ENCODE measurements at regions not wholly inside any gene's neighbourhood (a gene's known extent, or its start where the extent isn't known, plus 50 kb on each side); places are given as distances from the start of the nearest gene placed in this dataset.

GRCh38 chr16:82395212-82395611, 225.2 kb upstream of the MPHOSPH6 start:
- ATAC-seq = no peak
- no peak overlapping the region for H3K27ac Mint-ChIP-seq
- H3K4me1 Mint-ChIP-seq = no peaks in the 10 kb centered on the region
- no peaks in the 10 kb centered on the region for H3K36me3 Mint-ChIP-seq
- peaks cover 0 to 1% (median 0%) of the 10 kb centered on the region in 9 donors for H3K9me3 Mint-ChIP-seq
- no peak for DNase-seq
- POLR2A ChIA-PET = no interaction called here
- H3K4me3 Mint-ChIP-seq = no peak overlapping the region
- peaks cover 0 to 13% (median 2%) of the 10 kb centered on the region in 5 donors for H3K27me3 Mint-ChIP-seq

DNA sequence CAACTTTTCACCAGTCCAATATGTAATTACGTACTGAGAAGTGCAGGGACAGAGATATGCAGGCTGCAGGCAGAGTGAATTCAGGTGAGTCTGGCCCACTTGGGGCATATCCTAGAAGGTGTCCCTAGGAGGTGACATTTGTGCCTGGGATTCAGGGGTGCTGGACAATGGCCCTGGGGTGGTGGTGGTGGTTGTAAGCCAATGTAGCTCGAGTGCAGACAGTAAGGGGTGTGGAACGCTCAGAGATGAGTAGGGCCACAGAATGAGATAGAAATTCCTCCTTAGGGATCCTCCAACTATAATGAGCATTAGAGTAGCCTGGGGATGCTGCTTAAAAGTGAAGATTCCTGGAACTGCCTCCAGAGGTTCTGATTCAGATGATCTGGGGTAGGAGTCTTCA, 221.7 kb upstream of the MPHOSPH6 start:
- POLR2A ChIA-PET = no interaction called here
- Mint-ChIP-seq H3K4me1 (no peaks in the 10 kb centered on the region), H3K27me3 (peaks cover 0 to 10% (median 3%) of the 10 kb centered on the region in 5 donors), H3K27ac (no peak overlapping the region), H3K36me3 (no peaks in the 10 kb centered on the region), H3K9me3 (no peaks in the 10 kb centered on the region), H3K4me3 (no peak overlapping the region)
- no peak for DNase-seq
- no peak for ATAC-seq

- H3K4me1 Mint-ChIP-seq = no peaks in the 10 kb centered on the region
- no peaks in the 10 kb centered on the region for H3K36me3 Mint-ChIP-seq
- H3K27me3 Mint-ChIP-seq = peaks cover 0 to 6% (median 0%) of the 10 kb centered on the region in 5 donors
- POLR2A ChIA-PET = no interaction called here
- H3K27ac Mint-ChIP-seq = no peak overlapping the region
- H3K4me3 Mint-ChIP-seq = no peak overlapping the region
- ATAC-seq (no peak), DNase-seq (no peak)
- H3K9me3 Mint-ChIP-seq = no peaks in the 10 kb centered on the region
Measured at GRCh38 chr16:82389956-82390650, 220.1 kb upstream of the MPHOSPH6 start.

GRCh38 chr16:82386761-82387160, 216.7 kb upstream of the MPHOSPH6 start:
- POLR2A ChIA-PET = no interaction called here
- H3K4me3 Mint-ChIP-seq = no peak overlapping the region

GRCh38 chr16:82384949-82385348, 214.9 kb upstream of the MPHOSPH6 start:
- H3K4me3 Mint-ChIP-seq = no peak overlapping the region
- no peak for DNase-seq
- peaks cover 0 to 6% (median 2%) of the 10 kb centered on the region in 9 donors for H3K9me3 Mint-ChIP-seq
- H3K27ac Mint-ChIP-seq = no peak overlapping the region
- H3K4me1 Mint-ChIP-seq = no peaks in the 10 kb centered on the region
- no peak for ATAC-seq
- peaks cover 0 to 5% (median 0%) of the 10 kb centered on the region in 3 donors for H3K36me3 Mint-ChIP-seq
- peaks cover 0 to 9% (median 3%) of the 10 kb centered on the region in 5 donors for H3K27me3 Mint-ChIP-seq
- POLR2A ChIA-PET = no interaction called here

More at GRCh38 chr16:82386761-82387160, 216.7 kb upstream of the MPHOSPH6 start:
- ATAC-seq (no peak), DNase-seq (no peak)
- Mint-ChIP-seq H3K27me3 (peaks cover 0 to 6% (median 1%) of the 10 kb centered on the region in 5 donors), H3K4me1 (no peaks in the 10 kb centered on the region), H3K27ac (no peak overlapping the region), H3K36me3 (no peaks in the 10 kb centered on the region), H3K9me3 (no peaks in the 10 kb centered on the region)

DNA sequence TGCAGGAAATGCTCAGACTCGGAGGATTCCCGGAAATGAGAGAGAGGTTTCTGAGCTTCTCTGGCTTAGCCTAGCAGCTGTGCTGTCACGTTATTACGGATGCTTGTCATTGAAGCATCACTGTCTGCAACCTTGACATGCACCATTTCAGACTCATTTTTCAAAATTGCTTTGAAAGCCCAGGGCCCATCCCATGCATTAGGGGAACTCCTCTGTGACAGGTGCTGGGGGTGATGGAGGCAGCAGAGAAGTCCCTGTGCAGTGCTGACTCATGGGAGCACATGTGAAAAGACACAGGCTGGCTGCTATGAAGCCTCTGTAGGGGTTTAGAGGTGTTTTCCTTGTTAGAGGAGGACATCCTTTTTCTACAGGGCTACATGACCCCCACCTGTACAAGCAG, 214.0 kb upstream of the MPHOSPH6 start:
- H3K27ac Mint-ChIP-seq = no peak overlapping the region

DNA sequence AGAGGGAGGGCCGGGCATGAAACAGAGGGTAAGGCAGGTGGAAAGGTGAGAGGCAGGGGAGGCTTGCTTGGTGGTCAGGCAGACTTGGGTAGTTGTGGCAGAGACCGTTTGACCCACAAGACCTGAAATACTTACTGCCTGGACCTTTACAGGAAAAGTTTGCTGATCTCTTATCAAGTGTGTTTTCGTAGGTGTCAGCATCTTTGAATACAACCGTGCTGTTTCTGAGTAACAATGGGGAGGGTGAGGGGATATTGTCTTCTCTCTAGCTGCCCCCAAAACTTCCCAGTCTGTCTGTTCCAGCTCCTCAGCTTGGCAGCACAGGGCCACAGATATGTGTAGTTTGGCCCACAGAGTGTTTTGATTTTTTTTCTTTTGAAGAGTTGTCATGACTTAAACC, 212.5 kb upstream of the MPHOSPH6 start:
- no peak for ATAC-seq
- Mint-ChIP-seq H3K27me3 (peaks cover 3 to 9% (median 5%) of the 10 kb centered on the region in 5 donors), H3K36me3 (peaks cover 0 to 5% (median 0%) of the 10 kb centered on the region in 3 donors), H3K27ac (no peak overlapping the region), H3K4me3 (no peak overlapping the region), H3K4me1 (no peaks in the 10 kb centered on the region), H3K9me3 (peaks cover 0 to 6% (median 2%) of the 10 kb centered on the region in 9 donors)
- POLR2A ChIA-PET = no interaction called here
- DNase-seq = no peak

More for the DNA sequence above, 214.0 kb upstream of the MPHOSPH6 start:
- no peaks in the 10 kb centered on the region for H3K4me1 Mint-ChIP-seq
- ATAC-seq (no peak), DNase-seq (no peak)
- H3K4me3 Mint-ChIP-seq = no peak overlapping the region
- POLR2A ChIA-PET = no interaction called here
- H3K9me3 Mint-ChIP-seq = peaks cover 0 to 6% (median 2%) of the 10 kb centered on the region in 9 donors
- H3K27me3 Mint-ChIP-seq = peaks cover 0 to 9% (median 3%) of the 10 kb centered on the region in 5 donors
- peaks cover 0 to 5% (median 0%) of the 10 kb centered on the region in 3 donors for H3K36me3 Mint-ChIP-seq

GRCh38 chr16:82379551-82379950, 209.5 kb upstream of the MPHOSPH6 start:
- H3K4me3 Mint-ChIP-seq = no peak overlapping the region
- ATAC-seq (no peak), DNase-seq (no peak)
- H3K27ac Mint-ChIP-seq = no peak overlapping the region
- peaks cover 0 to 12% (median 3%) of the 10 kb centered on the region in 9 donors for H3K9me3 Mint-ChIP-seq
- peaks cover 0 to 5% (median 0%) of the 10 kb centered on the region in 3 donors for H3K36me3 Mint-ChIP-seq
- no peaks in the 10 kb centered on the region for H3K4me1 Mint-ChIP-seq
- POLR2A ChIA-PET = no interaction called here
- peaks cover 0 to 28% (median 6%) of the 10 kb centered on the region in 5 donors for H3K27me3 Mint-ChIP-seq

GRCh38 chr16:82373976-82374375, 204.0 kb upstream of the MPHOSPH6 start:
- no peak overlapping the region for H3K4me3 Mint-ChIP-seq
- POLR2A ChIA-PET = no interaction called here
- H3K9me3 Mint-ChIP-seq = peaks cover 0 to 6% (median 0%) of the 10 kb centered on the region in 9 donors
- H3K36me3 Mint-ChIP-seq = no peaks in the 10 kb centered on the region
- ATAC-seq = no peak
- no peaks in the 10 kb centered on the region for H3K4me1 Mint-ChIP-seq
- peaks cover 0 to 28% (median 6%) of the 10 kb centered on the region in 5 donors for H3K27me3 Mint-ChIP-seq
- no peak for DNase-seq
- no peak overlapping the region for H3K27ac Mint-ChIP-seq

DNA sequence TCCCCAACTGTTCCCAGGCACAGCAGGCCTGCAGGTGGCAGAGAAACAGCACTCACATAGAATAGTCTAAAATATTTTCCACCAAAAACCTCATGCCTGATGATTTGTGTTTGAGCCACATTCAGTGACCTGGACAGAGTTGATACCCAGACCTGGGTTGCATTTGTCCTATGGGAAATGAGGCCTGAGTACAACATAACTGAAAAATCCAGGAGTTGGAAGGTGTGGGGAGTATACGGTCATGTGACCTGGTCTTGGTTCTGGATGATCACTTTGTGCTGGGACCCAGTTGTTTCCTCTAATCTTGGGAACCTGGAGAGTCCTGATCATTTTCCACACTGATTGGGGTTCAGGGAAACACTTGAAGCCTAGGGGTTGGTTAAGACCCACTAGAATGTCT, 200.3 kb upstream of the MPHOSPH6 start:
- no peak for DNase-seq
- Mint-ChIP-seq H3K4me1 (no peaks in the 10 kb centered on the region), H3K27me3 (peaks cover 0 to 2% (median 0%) of the 10 kb centered on the region in 5 donors), H3K27ac (no peak overlapping the region), H3K9me3 (peaks cover 0 to 5% (median 0%) of the 10 kb centered on the region in 9 donors), H3K4me3 (no peak overlapping the region), H3K36me3 (no peaks in the 10 kb centered on the region)
- POLR2A ChIA-PET = no interaction called here
- ATAC-seq = no peak

GRCh38 chr16:82368041-82368440, 198.0 kb upstream of the MPHOSPH6 start:
- Mint-ChIP-seq H3K4me1 (no peaks in the 10 kb centered on the region), H3K4me3 (no peak overlapping the region), H3K27me3 (peaks cover 0 to 4% (median 3%) of the 10 kb centered on the region in 5 donors), H3K9me3 (peaks cover 0 to 3% (median 0%) of the 10 kb centered on the region in 9 donors), H3K36me3 (no peaks in the 10 kb centered on the region), H3K27ac (peak overlapping the region in 1 of 10 donors; percentile 15)
- DNase-seq (no peak), ATAC-seq (no peak)
- POLR2A ChIA-PET = no interaction called here

GRCh38 chr16:82366462-82366861, 196.4 kb upstream of the MPHOSPH6 start:
- Mint-ChIP-seq H3K36me3 (no peaks in the 10 kb centered on the region), H3K9me3 (peaks cover 0 to 3% (median 0%) of the 10 kb centered on the region in 9 donors), H3K27ac (no peak overlapping the region), H3K4me3 (no peak overlapping the region), H3K4me1 (no peaks in the 10 kb centered on the region), H3K27me3 (peaks cover 1 to 15% (median 4%) of the 10 kb centered on the region in 5 donors)
- no peak for DNase-seq
- POLR2A ChIA-PET = no interaction called here
- no peak for ATAC-seq

GRCh38 chr16:82364690-82365089, 194.7 kb upstream of the MPHOSPH6 start:
- H3K4me3 Mint-ChIP-seq = no peak overlapping the region
- no peak overlapping the region for H3K27ac Mint-ChIP-seq
- H3K27me3 Mint-ChIP-seq = peaks cover 3 to 19% (median 7%) of the 10 kb centered on the region in 5 donors
- H3K9me3 Mint-ChIP-seq = peaks cover 0 to 4% (median 0%) of the 10 kb centered on the region in 9 donors
- POLR2A ChIA-PET = no interaction called here
- no peaks in the 10 kb centered on the region for H3K4me1 Mint-ChIP-seq
- DNase-seq (no peak), ATAC-seq (no peak)
- no peaks in the 10 kb centered on the region for H3K36me3 Mint-ChIP-seq

Measured in naive thymus-derived CD8-positive, alpha-beta T cell (primary cell).